Left hindlimb (tissue), 1 donor: ENCODE measurements at regions not wholly inside any gene's neighbourhood (a gene's known extent, or its start where the extent isn't known, plus 50 kb on each side); places are given as distances from the start of the nearest gene placed in this dataset.

ENCODE experiments used
- DNase-seq: peaks from one replicate; pipeline ENCODE4 v3.0.0-alpha.2; 2018

- no peak for DNase-seq
Measured at GRCh38 chr13:31442571-31442970, 242.8 kb downstream of the B3GLCT start.

- peak; percentile 45 for DNase-seq
Measured at GRCh38 chr13:31444266-31444856, 244.6 kb downstream of the B3GLCT start.

- no peak for DNase-seq
Measured at GRCh38 chr13:31452525-31452924, 252.8 kb downstream of the B3GLCT start.

- no peak for DNase-seq
Measured at GRCh38 chr13:31455581-31455980, 255.8 kb downstream of the B3GLCT start.

- no peak for DNase-seq
Measured at GRCh38 chr13:31456056-31456455, 256.3 kb downstream of the B3GLCT start.

- DNase-seq: no peak
Measured at GRCh38 chr13:31460061-31460460, 260.3 kb downstream of the B3GLCT start.

GRCh38 chr13:31461923-31462322 is 262.1 kb downstream of the B3GLCT start:
- DNase-seq: no peak

- no peak for DNase-seq
Measured at GRCh38 chr13:31462766-31463165, 263.0 kb downstream of the B3GLCT start.

- no peak for DNase-seq
Measured at GRCh38 chr13:31468114-31468902, 268.5 kb downstream of the B3GLCT start.

GRCh38 chr13:31469377-31469776 is 269.6 kb downstream of the B3GLCT start:
- DNase-seq: no peak

- no peak for DNase-seq
Measured at GRCh38 chr13:31476266-31476665, 263.1 kb upstream of the RXFP2 start.

GRCh38 chr13:31476753-31477152 is 262.6 kb upstream of the RXFP2 start:
- DNase-seq: no peak

- no peak for DNase-seq
Measured at GRCh38 chr13:31477961-31478360, 261.4 kb upstream of the RXFP2 start.

GRCh38 chr13:31485183-31485582 is 254.1 kb upstream of the RXFP2 start:
- no peak for DNase-seq

GRCh38 chr13:31485651-31486051 is 253.7 kb upstream of the RXFP2 start:
- no peak for DNase-seq

GRCh38 chr13:31495336-31495735 is 244.0 kb upstream of the RXFP2 start:
- no peak for DNase-seq

GRCh38 chr13:31499274-31499673 is 240.1 kb upstream of the RXFP2 start:
- DNase-seq: no peak

- DNase-seq: no peak
Measured at GRCh38 chr13:31503626-31504025, 235.7 kb upstream of the RXFP2 start.

- DNase-seq: no peak
Measured at GRCh38 chr13:31504918-31505317, 234.4 kb upstream of the RXFP2 start.

GRCh38 chr13:31512331-31512730 is 227.0 kb upstream of the RXFP2 start:
- DNase-seq: no peak

- DNase-seq: no peak
Measured at GRCh38 chr13:31514932-31515331, 224.4 kb upstream of the RXFP2 start.

- DNase-seq: no peak
Measured at GRCh38 chr13:31515427-31515826, 223.9 kb upstream of the RXFP2 start.

- DNase-seq: no peak
Measured at GRCh38 chr13:31517599-31517998, 221.7 kb upstream of the RXFP2 start.

GRCh38 chr13:31518645-31519044 is 220.7 kb upstream of the RXFP2 start:
- DNase-seq: no peak

GRCh38 chr13:31521435-31521834 is 217.9 kb upstream of the RXFP2 start:
- DNase-seq: no peak
